NCI-H526 treated with DMSO at 0.1 percent for 48 hours (cell line): ENCODE measurements at regions not wholly inside any gene's neighbourhood (a gene's known extent, or its start where the extent isn't known, plus 50 kb on each side); places are given as distances from the start of the nearest gene placed in this dataset.
"Not testable (repeated sequence)": the region's sequence is repeated elsewhere in the genome, so short reads cannot be mapped to it uniquely, and the experiment has no call there.

Source experiments
- DNase-seq: peaks from one replicate; lab custom pipeline; 2025; lab: John Stamatoyannopoulos, UW

GRCh38 chr11:29482510-29482909 is 534.3 kb downstream of the KCNA4 start:
- DNase-seq, result no peak

GRCh38 chr11:29481738-29482137 is 535.1 kb downstream of the KCNA4 start:
- no peak for DNase-seq

GRCh38 chr11:29480981-29481380 is 535.8 kb downstream of the KCNA4 start:
- DNase-seq, result no peak

GRCh38 chr11:29458252-29458651 is 558.6 kb downstream of the KCNA4 start:
- no peak for DNase-seq

- no peak for DNase-seq
These were observed 564.7 kb downstream of the KCNA4 start for GRCh38 chr11:29452146-29452545.

- DNase-seq, result no peak
These were observed 567.4 kb downstream of the KCNA4 start for GRCh38 chr11:29449281-29450074.

GRCh38 chr11:29448246-29448877 is 568.5 kb downstream of the KCNA4 start:
- no peak for DNase-seq

- DNase-seq, result no peak
These were observed 569.0 kb downstream of the KCNA4 start for GRCh38 chr11:29447821-29448220.

GRCh38 chr11:29446132-29446531 is 570.7 kb downstream of the KCNA4 start:
- no peak for DNase-seq

GRCh38 chr11:29445191-29445590 is 571.6 kb downstream of the KCNA4 start:
- DNase-seq, result not testable (repeated sequence)

DNA sequence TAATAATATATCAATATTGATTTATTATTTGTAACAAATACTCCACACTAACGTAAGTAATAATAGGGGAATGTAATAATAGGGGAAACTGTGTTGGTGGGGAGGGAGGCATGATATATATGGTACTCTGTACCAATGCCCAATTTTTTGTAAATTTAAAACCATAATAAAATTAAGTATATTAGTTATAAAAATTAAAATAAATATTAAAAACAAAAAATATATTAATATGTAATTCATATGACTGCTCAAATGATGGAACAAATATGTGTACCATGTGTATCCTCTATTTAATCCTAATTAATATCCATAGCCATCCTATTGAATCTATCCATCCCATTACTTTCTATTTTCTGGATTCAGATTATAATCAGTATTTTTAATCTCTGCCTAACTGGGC is 578.0 kb downstream of the KCNA4 start:
- DNase-seq, result no peak

- no peak for DNase-seq
These were observed 581.4 kb downstream of the KCNA4 start for GRCh38 chr11:29435421-29435820.

- peak; percentile 13 for DNase-seq
These were observed 584.0 kb downstream of the KCNA4 start for GRCh38 chr11:29432719-29433325.

GRCh38 chr11:29405305-29405704 is 611.5 kb downstream of the KCNA4 start:
- no peak for DNase-seq

GRCh38 chr11:29395555-29396072 is 621.2 kb downstream of the KCNA4 start:
- no peak for DNase-seq

DNA sequence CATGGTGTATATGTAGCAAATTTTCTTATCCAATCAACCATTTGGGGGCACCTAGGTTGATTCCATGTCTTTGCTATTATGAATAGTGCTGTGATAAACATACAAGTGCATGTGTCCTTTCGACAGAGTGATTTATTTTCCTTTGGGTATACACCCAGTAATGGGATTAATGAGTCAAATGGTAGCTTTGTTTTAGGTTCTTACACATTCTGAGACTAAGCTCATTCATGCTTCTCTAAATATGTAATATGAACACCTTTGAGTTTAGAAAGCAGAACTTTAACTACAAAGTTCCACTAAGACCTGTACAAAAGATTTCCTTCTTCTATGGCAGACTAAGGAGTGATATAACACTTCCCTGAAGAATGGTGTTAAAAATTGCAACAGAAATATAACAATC is 627.0 kb downstream of the KCNA4 start:
- no peak for DNase-seq

DNA sequence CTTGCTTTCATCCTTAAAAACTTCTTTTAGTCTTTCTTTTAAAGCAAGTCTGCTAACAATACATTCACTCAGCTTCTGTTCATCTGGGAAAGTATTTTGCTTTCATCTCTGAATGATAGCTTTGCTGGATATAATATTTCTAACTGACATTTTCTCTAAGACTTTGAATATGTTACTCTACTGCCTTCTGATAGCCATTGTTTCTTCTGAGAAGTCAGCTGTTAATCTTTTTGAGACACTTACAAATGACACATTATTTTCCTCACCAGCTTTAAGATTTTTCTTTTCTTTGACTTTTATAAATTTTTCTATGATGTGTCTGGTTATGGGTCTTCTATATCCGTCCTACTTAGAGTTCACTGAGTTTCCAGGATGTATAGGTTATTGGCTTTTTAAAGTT is 643.1 kb downstream of the KCNA4 start:
- no peak for DNase-seq

- no peak for DNase-seq
These were observed 648.7 kb downstream of the KCNA4 start for GRCh38 chr11:29368126-29368525.

GRCh38 chr11:29364006-29364405 is 652.8 kb downstream of the KCNA4 start:
- no peak for DNase-seq

- no peak for DNase-seq
These were observed 655.5 kb downstream of the KCNA4 start for GRCh38 chr11:29361369-29361768.

- DNase-seq, result no peak
These were observed 663.0 kb downstream of the KCNA4 start for GRCh38 chr11:29353833-29354232.

- DNase-seq, result no peak
These were observed 664.5 kb downstream of the KCNA4 start for GRCh38 chr11:29352273-29352795.
